ENCODE measurements at regions not wholly inside any gene's neighbourhood (a gene's known extent, or its start where the extent isn't known, plus 50 kb on each side); places are given as distances from the start of the nearest gene placed in this dataset.

DNA sequence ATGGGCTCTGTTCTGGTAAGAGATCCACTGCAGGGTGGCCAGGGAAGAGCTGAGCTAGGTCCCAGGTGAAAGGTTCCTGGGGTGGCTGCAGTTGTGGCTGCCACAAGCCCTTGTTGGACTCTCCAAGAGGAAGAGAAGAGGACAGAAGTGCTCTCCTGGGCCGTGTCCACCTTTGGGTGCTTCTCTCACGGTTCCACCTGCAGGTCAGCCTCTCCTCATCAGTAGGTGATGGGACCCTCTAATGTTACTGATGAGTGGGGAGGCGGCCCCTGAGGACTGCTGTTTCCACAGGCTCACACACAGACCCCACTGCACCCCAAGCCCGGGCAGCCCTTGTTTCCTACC is 804.9 kb downstream of the BRD1 start:
- Mint-ChIP-seq H3K9me3 (no peaks in the 10 kb centered on the region), H3K36me3 (ENCODE audit: low read depth) (no peaks in the 10 kb centered on the region), H3K4me1 (peaks cover 2% of the 10 kb centered on the region; the same call in 1 of the 3 replicates), H3K27ac (no peak overlapping the region), H3K4me3 (no peak overlapping the region), H3K27me3 (ENCODE audit: insufficient read depth, low read depth, poor library complexity) (peaks cover 10% of the 10 kb centered on the region)
- Histone ChIP-seq H3K36me3 (ENCODE audit: insufficient read depth) (no peaks in the 10 kb centered on the region), H2AFZ (no peak overlapping the region), H3K27me3 (ENCODE audit: insufficient read depth) (no peaks in the 10 kb centered on the region), H3K4me3 (no peak overlapping the region), H3K79me2 (replicated peaks; ENCODE audit: insufficient read depth) (no peaks in the 10 kb centered on the region), H3K9me2 (ENCODE audit: insufficient read depth) (no peaks in the 10 kb centered on the region), H3K4me1 (ENCODE audit: insufficient read depth) (no peaks in the 10 kb centered on the region), H4K20me1 (replicated peaks; ENCODE audit: insufficient read depth) (no peaks in the 10 kb centered on the region), H3K4me2 (no peak overlapping the region), H3K27ac (ENCODE audit: low read depth) (no peak overlapping the region), H3F3A (replicated peaks; ENCODE audit: low read depth) (no peaks in the 10 kb centered on the region)
- DNase-seq (ENCODE audit: low spot score), result no peak
- TF ChIP-seq STAT1 (IDR thresholded peaks at IDR 0.05; ENCODE audit: unreplicated experiment), result no peak
- no peak for TF ChIP-seq JUNB (IDR thresholded peaks at IDR 0.05; ENCODE audit: unreplicated experiment)
- TF ChIP-seq, protein P1, sequence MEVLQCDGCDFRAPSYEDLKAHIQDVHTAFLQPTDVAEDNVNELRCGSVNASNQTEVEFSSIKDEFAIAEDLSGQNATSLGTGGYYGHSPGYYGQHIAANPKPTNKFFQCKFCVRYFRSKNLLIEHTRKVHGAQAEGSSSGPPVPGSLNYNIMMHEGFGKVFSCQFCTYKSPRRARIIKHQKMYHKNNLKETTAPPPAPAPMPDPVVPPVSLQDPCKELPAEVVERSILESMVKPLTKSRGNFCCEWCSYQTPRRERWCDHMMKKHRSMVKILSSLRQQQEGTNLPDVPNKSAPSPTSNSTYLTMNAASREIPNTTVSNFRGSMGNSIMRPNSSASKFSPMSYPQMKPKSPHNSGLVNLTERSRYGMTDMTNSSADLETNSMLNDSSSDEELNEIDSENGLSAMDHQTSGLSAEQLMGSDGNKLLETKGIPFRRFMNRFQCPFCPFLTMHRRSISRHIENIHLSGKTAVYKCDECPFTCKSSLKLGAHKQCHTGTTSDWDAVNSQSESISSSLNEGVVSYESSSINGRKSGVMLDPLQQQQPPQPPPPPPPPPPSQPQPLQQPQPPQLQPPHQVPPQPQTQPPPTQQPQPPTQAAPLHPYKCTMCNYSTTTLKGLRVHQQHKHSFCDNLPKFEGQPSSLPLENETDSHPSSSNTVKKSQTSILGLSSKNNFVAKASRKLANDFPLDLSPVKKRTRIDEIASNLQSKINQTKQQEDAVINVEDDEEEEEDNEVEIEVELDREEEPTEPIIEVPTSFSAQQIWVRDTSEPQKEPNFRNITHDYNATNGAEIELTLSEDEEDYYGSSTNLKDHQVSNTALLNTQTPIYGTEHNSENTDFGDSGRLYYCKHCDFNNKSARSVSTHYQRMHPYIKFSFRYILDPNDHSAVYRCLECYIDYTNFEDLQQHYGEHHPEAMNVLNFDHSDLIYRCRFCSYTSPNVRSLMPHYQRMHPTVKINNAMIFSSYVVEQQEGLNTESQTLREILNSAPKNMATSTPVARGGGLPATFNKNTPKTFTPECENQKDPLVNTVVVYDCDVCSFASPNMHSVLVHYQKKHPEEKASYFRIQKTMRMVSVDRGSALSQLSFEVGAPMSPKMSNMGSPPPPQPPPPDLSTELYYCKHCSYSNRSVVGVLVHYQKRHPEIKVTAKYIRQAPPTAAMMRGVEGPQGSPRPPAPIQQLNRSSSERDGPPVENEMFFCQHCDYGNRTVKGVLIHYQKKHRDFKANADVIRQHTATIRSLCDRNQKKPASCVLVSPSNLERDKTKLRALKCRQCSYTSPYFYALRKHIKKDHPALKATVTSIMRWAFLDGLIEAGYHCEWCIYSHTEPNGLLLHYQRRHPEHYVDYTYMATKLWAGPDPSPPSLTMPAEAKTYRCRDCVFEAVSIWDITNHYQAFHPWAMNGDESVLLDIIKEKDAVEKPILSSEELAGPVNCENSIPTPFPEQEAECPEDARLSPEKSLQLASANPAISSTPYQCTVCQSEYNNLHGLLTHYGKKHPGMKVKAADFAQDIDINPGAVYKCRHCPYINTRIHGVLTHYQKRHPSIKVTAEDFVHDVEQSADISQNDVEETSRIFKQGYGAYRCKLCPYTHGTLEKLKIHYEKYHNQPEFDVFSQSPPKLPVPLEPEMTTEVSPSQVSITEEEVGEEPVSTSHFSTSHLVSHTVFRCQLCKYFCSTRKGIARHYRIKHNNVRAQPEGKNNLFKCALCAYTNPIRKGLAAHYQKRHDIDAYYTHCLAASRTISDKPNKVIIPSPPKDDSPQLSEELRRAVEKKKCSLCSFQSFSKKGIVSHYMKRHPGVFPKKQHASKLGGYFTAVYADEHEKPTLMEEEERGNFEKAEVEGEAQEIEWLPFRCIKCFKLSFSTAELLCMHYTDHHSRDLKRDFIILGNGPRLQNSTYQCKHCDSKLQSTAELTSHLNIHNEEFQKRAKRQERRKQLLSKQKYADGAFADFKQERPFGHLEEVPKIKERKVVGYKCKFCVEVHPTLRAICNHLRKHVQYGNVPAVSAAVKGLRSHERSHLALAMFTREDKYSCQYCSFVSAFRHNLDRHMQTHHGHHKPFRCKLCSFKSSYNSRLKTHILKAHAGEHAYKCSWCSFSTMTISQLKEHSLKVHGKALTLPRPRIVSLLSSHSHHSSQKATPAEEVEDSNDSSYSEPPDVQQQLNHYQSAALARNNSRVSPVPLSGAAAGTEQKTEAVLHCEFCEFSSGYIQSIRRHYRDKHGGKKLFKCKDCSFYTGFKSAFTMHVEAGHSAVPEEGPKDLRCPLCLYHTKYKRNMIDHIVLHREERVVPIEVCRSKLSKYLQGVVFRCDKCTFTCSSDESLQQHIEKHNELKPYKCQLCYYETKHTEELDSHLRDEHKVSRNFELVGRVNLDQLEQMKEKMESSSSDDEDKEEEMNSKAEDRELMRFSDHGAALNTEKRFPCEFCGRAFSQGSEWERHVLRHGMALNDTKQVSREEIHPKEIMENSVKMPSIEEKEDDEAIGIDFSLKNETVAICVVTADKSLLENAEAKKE (CRISPR knock-in tag; IDR thresholded peaks at IDR 0.05), result no peak
- TF ChIP-seq ZNF331 (CRISPR knock-in tag; IDR thresholded peaks at IDR 0.05; ENCODE audit: low read depth), result no peak
- TF ChIP-seq, protein P2, sequence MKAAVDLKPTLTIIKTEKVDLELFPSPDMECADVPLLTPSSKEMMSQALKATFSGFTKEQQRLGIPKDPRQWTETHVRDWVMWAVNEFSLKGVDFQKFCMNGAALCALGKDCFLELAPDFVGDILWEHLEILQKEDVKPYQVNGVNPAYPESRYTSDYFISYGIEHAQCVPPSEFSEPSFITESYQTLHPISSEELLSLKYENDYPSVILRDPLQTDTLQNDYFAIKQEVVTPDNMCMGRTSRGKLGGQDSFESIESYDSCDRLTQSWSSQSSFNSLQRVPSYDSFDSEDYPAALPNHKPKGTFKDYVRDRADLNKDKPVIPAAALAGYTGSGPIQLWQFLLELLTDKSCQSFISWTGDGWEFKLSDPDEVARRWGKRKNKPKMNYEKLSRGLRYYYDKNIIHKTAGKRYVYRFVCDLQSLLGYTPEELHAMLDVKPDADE (IDR thresholded peaks at IDR 0.05), result no peak
- TF ChIP-seq NANOG (IDR thresholded peaks at IDR 0.05; ENCODE audit: borderline replicate concordance), result no peak
- no peak for TF ChIP-seq EZH2phosphoT487 (IDR thresholded peaks at IDR 0.05; ENCODE audit: unreplicated experiment)
- TF ChIP-seq, protein P3, sequence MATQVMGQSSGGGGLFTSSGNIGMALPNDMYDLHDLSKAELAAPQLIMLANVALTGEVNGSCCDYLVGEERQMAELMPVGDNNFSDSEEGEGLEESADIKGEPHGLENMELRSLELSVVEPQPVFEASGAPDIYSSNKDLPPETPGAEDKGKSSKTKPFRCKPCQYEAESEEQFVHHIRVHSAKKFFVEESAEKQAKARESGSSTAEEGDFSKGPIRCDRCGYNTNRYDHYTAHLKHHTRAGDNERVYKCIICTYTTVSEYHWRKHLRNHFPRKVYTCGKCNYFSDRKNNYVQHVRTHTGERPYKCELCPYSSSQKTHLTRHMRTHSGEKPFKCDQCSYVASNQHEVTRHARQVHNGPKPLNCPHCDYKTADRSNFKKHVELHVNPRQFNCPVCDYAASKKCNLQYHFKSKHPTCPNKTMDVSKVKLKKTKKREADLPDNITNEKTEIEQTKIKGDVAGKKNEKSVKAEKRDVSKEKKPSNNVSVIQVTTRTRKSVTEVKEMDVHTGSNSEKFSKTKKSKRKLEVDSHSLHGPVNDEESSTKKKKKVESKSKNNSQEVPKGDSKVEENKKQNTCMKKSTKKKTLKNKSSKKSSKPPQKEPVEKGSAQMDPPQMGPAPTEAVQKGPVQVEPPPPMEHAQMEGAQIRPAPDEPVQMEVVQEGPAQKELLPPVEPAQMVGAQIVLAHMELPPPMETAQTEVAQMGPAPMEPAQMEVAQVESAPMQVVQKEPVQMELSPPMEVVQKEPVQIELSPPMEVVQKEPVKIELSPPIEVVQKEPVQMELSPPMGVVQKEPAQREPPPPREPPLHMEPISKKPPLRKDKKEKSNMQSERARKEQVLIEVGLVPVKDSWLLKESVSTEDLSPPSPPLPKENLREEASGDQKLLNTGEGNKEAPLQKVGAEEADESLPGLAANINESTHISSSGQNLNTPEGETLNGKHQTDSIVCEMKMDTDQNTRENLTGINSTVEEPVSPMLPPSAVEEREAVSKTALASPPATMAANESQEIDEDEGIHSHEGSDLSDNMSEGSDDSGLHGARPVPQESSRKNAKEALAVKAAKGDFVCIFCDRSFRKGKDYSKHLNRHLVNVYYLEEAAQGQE (IDR thresholded peaks at IDR 0.05; ENCODE audit: unreplicated experiment), result no peak
- no peak for TF ChIP-seq POLR2AphosphoS5 (IDR thresholded peaks at IDR 0.05; ENCODE audit: low read depth)
- no peak for TF ChIP-seq EZH2 (IDR thresholded peaks at IDR 0.05; ENCODE audit: low read depth, unreplicated experiment)
- TF ChIP-seq ZNF114 (CRISPR knock-in tag; IDR thresholded peaks at IDR 0.05), result no peak
- TF ChIP-seq, protein P4, sequence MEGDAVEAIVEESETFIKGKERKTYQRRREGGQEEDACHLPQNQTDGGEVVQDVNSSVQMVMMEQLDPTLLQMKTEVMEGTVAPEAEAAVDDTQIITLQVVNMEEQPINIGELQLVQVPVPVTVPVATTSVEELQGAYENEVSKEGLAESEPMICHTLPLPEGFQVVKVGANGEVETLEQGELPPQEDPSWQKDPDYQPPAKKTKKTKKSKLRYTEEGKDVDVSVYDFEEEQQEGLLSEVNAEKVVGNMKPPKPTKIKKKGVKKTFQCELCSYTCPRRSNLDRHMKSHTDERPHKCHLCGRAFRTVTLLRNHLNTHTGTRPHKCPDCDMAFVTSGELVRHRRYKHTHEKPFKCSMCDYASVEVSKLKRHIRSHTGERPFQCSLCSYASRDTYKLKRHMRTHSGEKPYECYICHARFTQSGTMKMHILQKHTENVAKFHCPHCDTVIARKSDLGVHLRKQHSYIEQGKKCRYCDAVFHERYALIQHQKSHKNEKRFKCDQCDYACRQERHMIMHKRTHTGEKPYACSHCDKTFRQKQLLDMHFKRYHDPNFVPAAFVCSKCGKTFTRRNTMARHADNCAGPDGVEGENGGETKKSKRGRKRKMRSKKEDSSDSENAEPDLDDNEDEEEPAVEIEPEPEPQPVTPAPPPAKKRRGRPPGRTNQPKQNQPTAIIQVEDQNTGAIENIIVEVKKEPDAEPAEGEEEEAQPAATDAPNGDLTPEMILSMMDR (conservative IDR thresholded peaks at IDR 0.05; ENCODE audit: low read depth in 2 of 2), result no peak
- TF ChIP-seq CREB1 (CRISPR knock-in tag; IDR thresholded peaks at IDR 0.05; ENCODE audit: low read depth), result no peak
- ATAC-seq, result no peak

Data from GM23338 (cell line).